AG10803 (cell line): ENCODE measurements at regions not wholly inside any gene's neighbourhood (a gene's known extent, or its start where the extent isn't known, plus 50 kb on each side); places are given as distances from the start of the nearest gene placed in this dataset.

Experiments used
- DNase-seq: peaks from one replicate; pipeline ENCODE4 v3.0.0; 2010; ENCODE audit warnings: low read depth
- H3K4me3 ChIP-seq: 2 replicates; pipeline ENCODE4 v1.5.1; 2011; ENCODE audit warnings: mild to moderate bottlenecking, low read length, control low read depth
- TF ChIP-seq, protein P1 (sequence below): conservative IDR thresholded peaks from 2 replicates; pipeline ENCODE4 v1.5.1; 2011; ENCODE audit warnings: mild to moderate bottlenecking, low read length, control low read depth, inconsistent platforms

DNA sequence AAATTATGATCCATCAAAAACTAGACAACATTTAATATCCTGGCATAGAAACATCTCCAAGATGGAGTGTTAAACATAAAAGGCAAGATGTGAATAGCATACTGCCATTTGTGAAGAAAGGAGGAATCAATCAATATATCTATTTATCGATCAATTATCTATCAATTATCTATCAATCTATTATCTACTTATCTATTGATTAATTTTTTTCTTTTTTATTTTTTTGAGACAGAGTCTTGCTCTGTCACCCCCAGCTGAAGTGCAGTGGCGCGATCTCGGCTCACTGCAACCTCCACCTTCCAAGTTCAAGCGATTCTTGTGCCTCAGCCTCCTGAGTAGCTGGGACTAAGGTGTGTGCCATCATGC is 117.0 kb upstream of the RFLNA start:
- no peak for DNase-seq
- no peak overlapping the region for H3K4me3 ChIP-seq
- TF ChIP-seq, protein P1, sequence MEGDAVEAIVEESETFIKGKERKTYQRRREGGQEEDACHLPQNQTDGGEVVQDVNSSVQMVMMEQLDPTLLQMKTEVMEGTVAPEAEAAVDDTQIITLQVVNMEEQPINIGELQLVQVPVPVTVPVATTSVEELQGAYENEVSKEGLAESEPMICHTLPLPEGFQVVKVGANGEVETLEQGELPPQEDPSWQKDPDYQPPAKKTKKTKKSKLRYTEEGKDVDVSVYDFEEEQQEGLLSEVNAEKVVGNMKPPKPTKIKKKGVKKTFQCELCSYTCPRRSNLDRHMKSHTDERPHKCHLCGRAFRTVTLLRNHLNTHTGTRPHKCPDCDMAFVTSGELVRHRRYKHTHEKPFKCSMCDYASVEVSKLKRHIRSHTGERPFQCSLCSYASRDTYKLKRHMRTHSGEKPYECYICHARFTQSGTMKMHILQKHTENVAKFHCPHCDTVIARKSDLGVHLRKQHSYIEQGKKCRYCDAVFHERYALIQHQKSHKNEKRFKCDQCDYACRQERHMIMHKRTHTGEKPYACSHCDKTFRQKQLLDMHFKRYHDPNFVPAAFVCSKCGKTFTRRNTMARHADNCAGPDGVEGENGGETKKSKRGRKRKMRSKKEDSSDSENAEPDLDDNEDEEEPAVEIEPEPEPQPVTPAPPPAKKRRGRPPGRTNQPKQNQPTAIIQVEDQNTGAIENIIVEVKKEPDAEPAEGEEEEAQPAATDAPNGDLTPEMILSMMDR, result no peak

DNA sequence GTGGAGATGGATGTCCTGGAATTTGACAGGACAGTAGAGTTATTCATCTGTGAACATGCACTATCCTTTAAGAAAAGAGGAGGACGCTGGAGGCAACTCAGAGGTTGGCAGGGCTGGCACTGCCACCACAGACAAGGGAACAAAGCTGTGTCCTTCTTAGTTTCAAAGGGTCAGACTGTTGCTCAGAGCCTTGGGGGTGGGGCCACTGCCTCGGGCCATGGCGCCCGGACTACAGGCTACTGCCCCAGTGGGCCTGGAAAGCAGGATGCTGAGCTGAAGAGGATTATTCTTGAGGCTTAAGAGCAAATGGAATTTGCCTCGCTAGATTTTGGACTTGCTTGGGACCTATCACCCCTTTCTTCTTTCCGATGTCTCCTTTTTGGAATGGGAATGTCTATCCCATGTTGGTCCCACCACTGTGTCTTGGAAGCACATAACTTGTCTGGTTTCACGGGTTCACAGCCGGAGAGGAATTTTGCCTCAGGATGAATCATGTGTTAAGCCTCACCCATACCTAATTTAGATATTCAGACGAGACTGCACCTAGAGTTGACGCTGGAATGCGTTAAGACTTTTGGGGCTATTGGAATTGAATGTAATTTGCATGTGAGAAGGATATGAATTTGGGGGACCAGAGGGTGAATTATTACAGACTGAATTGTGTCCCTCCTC is 114.8 kb upstream of the RFLNA start:
- TF ChIP-seq, protein P1, result no peak
- no peak overlapping the region for H3K4me3 ChIP-seq
- DNase-seq, result no peak

DNA sequence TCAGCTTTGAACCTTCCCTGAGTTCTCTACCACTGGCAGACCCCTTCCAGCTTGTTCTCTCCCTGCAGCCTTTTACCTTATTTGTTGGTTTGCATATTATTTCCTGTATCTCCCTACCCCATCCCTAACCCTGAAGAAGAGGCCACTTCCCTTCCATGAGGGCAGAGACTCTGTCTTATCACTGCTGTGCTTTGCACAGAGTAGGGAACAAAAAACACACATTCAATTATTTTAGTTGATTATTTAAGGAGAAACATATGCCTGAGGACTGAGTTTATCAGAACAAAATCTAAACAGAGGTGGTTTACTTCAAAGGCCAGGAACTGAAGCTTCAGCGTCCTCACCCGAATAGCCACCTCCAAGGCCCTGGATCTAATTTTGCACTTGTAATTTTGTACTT is 111.7 kb upstream of the RFLNA start:
- no peak overlapping the region for H3K4me3 ChIP-seq
- DNase-seq, result no peak
- TF ChIP-seq, protein P1, result no peak

DNA sequence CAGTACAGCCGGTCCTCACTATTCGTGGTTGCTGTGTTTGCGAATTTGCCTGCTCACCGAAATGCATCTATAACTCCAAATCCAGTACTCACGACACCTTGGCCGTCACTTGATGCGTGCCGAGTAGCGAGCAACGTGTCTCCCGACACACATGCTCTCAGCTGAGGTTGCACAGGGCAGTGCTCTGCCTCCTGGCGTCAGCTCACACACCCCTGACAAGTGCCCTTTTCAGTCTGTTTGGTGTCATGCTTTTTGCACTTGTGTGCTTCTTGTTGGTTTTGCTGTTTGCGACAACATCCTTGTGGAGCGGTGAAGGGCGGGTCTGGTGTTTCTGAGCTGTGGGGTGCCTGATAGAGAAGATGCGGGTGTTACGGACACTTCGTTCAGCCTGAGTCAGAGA is 110.4 kb upstream of the RFLNA start:
- TF ChIP-seq, protein P1, result no peak
- H3K4me3 ChIP-seq, result no peak overlapping the region
- DNase-seq, result no peak

DNA sequence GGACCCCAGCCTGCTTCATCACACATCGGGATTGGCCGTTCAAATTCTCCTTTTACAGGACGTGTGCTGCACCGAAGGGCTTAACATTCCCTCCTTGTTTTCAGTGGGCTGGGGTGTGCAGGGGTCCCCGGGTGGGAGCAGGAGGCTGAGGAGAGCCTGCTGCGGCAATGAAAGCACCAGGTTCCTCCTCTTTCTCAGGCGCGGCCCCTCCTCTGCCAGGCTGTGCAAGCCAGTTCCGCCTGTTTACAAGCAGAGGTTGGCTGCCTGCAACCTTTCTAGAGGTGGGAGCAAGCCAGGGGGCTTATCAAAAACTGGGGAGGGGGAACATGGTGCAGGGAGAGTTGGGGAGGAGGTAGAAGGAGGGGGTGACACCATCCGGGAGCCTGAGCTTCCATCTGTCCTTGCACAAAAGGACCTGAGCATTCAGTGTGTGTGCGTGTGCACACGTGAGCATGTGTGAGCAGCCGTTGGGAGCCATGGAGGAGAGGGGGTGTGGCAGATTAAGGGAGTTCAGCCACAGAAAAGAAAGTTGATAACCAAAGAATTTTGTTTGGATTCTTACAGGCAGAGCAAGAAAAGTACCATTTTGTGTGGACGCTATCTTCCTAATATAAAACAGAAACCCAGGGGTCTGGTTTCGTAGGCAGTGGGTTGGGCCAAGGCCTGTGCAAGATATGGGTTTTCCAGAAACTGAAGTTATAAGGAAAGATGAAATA is 108.8 kb upstream of the RFLNA start:
- no peak for DNase-seq
- TF ChIP-seq, protein P1, result no peak

DNA sequence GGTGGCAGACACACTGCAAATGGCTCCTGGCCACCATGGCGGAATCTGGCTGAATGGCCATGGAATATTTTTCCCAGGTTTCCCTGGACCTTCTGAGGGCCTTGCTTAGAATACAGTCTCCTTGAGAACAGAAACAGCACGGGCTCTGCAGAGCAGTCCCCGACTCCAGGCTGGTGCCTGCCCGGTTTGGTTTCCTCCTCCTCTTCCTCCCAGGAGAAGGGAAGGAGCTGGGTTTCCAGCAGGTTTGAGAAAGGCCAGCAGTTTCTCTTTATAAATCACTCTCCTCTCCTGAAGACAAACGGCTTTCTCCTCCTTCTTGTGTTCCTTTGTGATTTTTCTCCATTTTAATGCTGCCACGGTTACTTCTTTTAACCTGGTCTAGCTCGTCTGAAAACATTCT is 106.8 kb upstream of the RFLNA start:
- TF ChIP-seq, protein P1, result no peak
- DNase-seq, result no peak
- H3K4me3 ChIP-seq, result no peak overlapping the region

More for the DNA sequence above, 108.8 kb upstream of the RFLNA start:
- H3K4me3 ChIP-seq, result no peak overlapping the region
